ENCODE measurements at regions not wholly inside any gene's neighbourhood (a gene's known extent, or its start where the extent isn't known, plus 50 kb on each side); places are given as distances from the start of the nearest gene placed in this dataset.
"Not testable (repeated sequence)": the region's sequence is repeated elsewhere in the genome, so short reads cannot be mapped to it uniquely, and the experiment has no call there.

GRCh38 chr6:137545073-137545472, 50.9 kb upstream of the OLIG3 start:
- DNase-seq (ENCODE audit: low read depth) = no peak
- no peak overlapping the region for H3K4me3 ChIP-seq (ENCODE audit: low read length)
- TF ChIP-seq, protein P1, sequence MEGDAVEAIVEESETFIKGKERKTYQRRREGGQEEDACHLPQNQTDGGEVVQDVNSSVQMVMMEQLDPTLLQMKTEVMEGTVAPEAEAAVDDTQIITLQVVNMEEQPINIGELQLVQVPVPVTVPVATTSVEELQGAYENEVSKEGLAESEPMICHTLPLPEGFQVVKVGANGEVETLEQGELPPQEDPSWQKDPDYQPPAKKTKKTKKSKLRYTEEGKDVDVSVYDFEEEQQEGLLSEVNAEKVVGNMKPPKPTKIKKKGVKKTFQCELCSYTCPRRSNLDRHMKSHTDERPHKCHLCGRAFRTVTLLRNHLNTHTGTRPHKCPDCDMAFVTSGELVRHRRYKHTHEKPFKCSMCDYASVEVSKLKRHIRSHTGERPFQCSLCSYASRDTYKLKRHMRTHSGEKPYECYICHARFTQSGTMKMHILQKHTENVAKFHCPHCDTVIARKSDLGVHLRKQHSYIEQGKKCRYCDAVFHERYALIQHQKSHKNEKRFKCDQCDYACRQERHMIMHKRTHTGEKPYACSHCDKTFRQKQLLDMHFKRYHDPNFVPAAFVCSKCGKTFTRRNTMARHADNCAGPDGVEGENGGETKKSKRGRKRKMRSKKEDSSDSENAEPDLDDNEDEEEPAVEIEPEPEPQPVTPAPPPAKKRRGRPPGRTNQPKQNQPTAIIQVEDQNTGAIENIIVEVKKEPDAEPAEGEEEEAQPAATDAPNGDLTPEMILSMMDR (conservative IDR thresholded peaks at IDR 0.05; ENCODE audit: low read length) = no peak

- no peak for DNase-seq (ENCODE audit: low read depth)
- H3K4me3 ChIP-seq (ENCODE audit: low read length) = no peak overlapping the region
- TF ChIP-seq, protein P1 (conservative IDR thresholded peaks at IDR 0.05; ENCODE audit: low read length) = no peak
Observed at GRCh38 chr6:137547186-137547585, 53.0 kb upstream of the OLIG3 start.

GRCh38 chr6:137547601-137548000, 53.4 kb upstream of the OLIG3 start:
- no peak overlapping the region for H3K4me3 ChIP-seq (ENCODE audit: low read length)
- TF ChIP-seq, protein P1 (conservative IDR thresholded peaks at IDR 0.05; ENCODE audit: low read length) = no peak
- no peak for DNase-seq (ENCODE audit: low read depth)

GRCh38 chr6:137549106-137549505, 54.9 kb upstream of the OLIG3 start:
- TF ChIP-seq, protein P1 (conservative IDR thresholded peaks at IDR 0.05; ENCODE audit: low read length) = no peak
- DNase-seq (ENCODE audit: low read depth) = no peak
- no peak overlapping the region for H3K4me3 ChIP-seq (ENCODE audit: low read length)

GRCh38 chr6:137550535-137550934, 56.3 kb upstream of the OLIG3 start:
- TF ChIP-seq, protein P1 (conservative IDR thresholded peaks at IDR 0.05; ENCODE audit: low read length) = no peak
- DNase-seq (ENCODE audit: low read depth) = no peak
- no peak overlapping the region for H3K4me3 ChIP-seq (ENCODE audit: low read length)

GRCh38 chr6:137552146-137552545, 58.0 kb upstream of the OLIG3 start:
- no peak for DNase-seq (ENCODE audit: low read depth)

GRCh38 chr6:137552809-137553208, 58.6 kb upstream of the OLIG3 start:
- TF ChIP-seq, protein P1 (conservative IDR thresholded peaks at IDR 0.05; ENCODE audit: low read length) = no peak
- DNase-seq (ENCODE audit: low read depth) = no peak
- no peak overlapping the region for H3K4me3 ChIP-seq (ENCODE audit: low read length)

More at GRCh38 chr6:137552146-137552545, 58.0 kb upstream of the OLIG3 start:
- TF ChIP-seq, protein P1 (conservative IDR thresholded peaks at IDR 0.05; ENCODE audit: low read length) = no peak
- H3K4me3 ChIP-seq (ENCODE audit: low read length) = no peak overlapping the region

GRCh38 chr6:137559521-137560183, 65.5 kb upstream of the OLIG3 start:
- DNase-seq (ENCODE audit: low read depth); H3K4me3 ChIP-seq (ENCODE audit: low read length): not testable (repeated sequence)

Measured in AG10803 (cell line).